Mucosa of gallbladder (tissue), 1 donor: ENCODE measurements at regions not wholly inside any gene's neighbourhood (a gene's known extent, or its start where the extent isn't known, plus 50 kb on each side); places are given as distances from the start of the nearest gene placed in this dataset.
"Not testable (repeated sequence)": the region's sequence is repeated elsewhere in the genome, so short reads cannot be mapped to it uniquely, and the experiment has no call there.

ENCODE experiments used
- DNase-seq: peaks from one replicate; pipeline ENCODE4 v3.0.0-alpha.2; 2020; ENCODE audit warnings: low spot score
- donor health status: DM: no; HTN: no; CAD: no.

DNA sequence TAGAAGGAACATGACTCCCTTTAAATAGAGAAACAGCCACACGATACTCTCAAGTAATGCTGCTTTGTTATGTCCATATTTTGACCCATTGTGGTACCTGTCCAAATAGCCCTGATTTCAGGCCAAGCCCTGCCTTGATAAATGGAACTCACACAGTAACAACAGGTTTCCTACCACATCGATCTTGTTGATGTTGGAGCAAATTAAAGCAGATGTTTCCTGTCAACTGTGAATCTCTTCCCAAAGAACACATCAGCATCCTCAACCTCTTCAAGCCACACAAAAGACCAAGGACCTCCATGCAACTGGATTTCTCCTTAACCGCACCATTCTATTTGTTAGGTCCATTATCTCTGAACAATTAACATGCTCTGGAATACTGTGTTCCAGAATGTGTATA is 109.5 kb downstream of the FOXD4L6 start:
- DNase-seq: not testable (repeated sequence)

DNA sequence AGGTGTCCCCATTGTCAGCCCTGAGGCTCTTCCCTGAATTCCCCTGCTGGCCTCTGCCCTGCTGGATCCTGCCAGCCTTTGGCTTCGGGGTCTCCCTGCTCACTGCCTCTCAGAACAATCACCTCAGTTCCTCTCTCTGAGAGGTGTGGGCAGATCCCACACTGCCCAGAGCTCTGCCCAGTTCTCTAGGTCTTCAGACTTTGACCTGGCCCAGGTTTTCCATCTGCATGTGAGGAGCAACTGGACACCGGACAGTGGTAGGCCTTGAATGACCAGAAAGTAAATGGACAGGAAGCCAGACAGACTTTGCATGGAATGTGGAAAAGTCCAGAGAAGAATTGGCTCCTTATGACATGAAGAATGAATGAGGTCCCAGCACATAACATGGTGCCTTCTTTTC is 111.8 kb downstream of the FOXD4L6 start:
- not testable (repeated sequence) for DNase-seq

DNA sequence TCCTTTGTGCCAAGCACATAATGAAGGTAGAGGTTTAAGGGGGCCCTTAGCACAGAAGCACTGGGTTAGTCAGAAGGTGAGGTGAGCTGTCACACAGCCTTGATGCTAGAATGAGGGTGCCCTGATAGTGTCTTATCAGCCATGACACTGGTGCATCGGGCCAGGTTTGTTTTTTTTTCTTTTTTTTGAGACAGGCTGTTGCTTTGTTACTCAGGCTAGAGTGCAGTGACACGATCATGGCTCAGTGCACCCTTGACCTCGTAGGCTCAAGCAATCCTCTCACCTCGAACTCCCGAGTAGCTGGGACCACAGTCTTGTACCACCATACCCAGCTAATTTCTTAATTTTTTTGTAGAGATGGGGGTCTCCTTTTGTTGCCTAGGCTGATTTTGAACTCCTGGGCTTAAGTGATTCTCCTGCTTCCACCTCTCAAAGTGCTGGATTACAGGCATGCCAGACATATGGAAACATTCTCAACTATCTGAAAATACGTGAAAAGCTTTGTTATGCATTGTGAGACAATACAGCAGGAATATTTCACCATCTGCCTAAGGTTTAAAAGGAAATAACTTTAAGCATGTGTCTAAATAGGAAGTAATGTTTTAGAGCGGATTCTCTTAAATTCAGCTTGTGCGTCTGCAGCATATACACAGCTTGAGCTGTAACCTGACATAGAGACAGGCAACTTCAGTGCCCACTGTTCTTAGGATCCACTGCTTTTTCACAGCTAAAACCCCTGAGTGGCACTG is 128.4 kb downstream of the FOXD4L6 start:
- DNase-seq: not testable (repeated sequence)

DNA sequence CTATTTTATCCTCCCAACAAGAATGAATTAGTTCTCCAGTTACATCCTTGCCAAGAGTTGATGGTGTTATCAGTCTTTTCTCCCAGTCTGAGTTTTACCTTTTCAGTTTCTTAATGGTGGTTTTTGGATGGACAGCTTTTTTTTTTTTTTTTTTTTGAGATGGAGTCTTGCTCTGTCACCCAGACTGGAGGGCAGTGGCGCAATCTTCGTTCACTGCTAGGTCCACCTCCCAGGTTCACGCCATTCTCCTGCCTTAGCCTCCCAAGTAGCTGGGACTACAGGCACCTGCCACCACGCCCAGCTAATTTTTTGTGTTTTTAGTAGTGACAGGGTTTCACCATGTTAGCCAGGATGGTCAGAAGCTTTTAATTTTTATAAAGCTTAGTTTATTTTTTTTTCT is 133.0 kb downstream of the FOXD4L6 start:
- DNase-seq: not testable (repeated sequence)

DNA sequence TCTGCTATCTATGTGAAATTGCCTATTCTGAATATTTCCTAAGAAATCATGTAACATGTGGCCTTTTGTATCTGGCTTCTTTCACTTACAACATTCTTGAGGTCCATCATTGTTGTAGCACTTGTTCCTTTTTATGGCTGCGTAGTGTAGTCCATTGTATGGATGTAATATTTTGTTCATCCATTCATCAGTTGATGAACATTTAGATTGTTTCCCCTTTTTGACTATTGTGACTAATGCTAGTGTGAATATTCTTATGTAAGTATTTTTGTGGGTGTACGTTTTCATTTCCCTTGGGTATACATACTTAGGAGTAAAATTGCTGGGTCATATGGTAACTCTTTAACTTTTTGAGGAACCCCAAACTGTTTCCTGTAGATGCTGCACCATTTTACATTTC is 134.6 kb downstream of the FOXD4L6 start:
- not testable (repeated sequence) for DNase-seq

DNA sequence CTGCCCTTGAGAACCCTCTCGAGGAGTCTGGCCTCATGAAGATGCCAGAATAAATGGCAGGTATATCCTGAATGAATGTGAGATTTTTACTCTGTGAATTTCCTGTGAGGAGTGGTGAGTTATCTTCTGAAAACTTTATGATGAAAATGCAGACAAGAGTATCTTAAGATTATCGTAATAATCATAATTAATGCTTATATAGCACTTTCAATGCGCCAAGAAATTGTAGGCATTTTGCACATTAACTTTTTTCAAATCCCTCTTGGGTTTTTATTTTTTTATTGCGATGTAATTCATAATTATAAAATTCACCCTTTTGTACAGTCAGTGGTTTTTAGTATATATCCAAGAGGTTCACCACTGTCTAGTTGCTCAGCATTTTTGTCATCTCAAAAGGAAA is 135.1 kb downstream of the FOXD4L6 start:
- not testable (repeated sequence) for DNase-seq

DNA sequence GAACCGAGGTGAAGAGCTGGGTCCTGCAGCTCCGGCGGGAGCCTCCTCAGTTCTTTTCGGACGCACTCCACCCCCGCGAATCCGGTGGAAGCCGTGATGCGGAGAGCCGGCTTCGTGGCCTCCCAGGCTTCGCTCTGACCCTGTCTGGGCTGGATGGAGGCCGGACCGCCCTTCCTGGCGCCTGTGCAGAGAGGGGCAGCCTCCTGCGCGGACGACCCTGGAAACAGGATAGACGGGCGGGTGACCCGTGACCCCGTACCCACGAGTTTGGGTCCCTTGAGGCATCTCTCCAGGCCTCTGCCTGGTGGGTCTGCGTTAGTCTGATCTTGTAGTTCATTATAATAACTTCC is 136.0 kb downstream of the FOXD4L6 start:
- DNase-seq: peak; percentile 67

DNA sequence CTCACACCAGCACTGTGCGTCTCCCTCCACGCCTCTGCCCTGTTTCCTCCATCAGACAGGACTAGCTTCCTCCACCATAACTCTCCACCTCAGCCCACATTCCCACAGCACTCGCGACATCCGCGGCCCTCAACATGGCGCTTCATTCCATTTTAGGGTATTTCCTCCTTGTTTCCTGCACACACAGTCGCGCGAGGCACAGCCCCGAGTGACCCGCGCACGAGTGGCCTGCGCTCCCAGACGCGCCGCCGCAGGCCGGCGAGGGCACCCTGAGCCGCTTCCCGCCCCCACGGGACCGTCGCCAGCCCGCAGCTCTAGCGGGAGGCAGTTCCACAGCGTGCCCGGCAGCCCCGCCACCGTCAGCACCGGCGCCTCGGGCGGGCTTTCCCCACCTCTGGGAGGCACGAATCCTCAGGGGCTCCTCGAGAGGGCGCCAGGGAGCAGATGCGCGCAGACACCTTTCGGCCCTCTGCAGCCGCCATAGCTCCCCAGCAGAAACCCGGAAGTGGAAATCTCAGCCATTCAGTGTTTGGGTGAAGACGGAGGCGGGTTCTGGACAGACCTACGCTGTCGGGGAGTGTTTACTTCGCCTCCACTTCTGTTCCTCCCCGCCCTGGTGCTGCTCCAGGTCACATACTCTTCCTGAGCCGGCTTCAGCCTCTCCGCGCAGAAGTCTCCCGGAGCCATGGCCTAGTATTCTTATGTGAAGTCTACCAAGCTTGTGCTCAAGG is 136.6 kb downstream of the FOXD4L6 start:
- DNase-seq: peak; percentile 99

DNA sequence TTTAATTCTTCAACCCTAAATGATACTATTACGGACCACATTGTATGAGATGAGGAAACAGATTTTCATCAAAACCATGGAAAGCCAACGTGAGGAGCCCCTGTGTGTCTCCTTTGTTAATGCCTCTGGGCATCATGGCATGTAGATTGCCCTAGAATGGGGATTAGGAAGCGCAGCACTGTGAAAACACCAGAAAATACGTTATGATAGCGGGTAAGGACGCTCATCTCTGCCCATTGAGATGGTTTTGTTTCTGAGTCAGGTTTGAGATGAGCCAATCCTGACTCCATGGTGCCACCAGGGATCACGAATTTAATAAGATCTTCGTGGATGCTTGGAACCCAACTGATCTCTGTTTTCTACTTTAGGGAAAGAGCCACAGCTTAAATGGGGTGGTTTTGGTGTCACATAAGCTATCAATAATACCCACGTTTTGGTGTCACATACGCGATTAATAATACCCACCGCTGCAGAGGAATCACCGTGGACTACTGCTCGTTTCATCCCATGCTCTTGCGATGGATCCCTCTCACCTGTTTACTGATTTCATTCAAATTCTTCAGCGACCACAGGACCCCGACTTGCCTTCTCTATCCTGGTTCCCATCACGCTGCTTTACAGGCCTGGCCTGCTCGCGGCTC is 137.3 kb downstream of the FOXD4L6 start:
- DNase-seq: not testable (repeated sequence)

DNA sequence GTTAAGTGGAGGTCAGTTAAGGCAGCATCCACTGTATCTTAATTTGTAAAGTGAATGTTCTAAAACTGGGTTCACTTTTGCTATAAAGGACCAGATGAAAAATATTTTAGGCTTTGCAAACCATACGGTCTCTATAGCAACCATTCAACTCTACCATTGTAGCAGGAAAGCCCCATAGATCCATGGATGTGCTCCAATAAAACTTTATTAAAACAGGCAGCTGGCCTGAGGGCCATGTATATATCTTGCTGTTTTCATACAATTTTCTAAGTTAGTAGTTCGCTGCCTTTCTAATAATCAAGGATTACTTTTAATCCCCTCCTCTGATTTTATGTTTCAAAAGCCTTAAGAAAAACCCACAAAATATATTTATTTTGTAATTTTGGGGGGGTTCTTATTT is 142.1 kb downstream of the FOXD4L6 start:
- not testable (repeated sequence) for DNase-seq

DNA sequence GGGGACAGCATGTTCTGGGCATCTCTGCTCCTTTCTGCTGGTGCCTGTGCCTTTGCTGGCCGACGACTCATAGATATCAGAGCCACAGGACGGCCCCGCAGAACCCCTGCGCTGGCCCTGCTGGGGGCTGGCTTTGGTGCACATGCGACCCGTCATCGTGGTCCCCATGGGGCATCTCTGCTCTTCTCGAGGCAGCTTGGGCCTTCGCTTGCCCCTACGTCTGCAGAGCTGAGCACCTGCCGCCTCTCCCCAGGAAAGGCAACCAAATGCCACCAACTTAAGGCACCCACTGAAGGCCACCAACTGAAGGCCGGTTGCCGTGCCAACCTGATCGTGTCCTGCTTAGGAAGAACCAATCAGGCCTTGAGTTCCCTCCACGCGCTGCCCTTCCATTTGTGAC is 153.1 kb downstream of the FOXD4L6 start:
- not testable (repeated sequence) for DNase-seq

DNA sequence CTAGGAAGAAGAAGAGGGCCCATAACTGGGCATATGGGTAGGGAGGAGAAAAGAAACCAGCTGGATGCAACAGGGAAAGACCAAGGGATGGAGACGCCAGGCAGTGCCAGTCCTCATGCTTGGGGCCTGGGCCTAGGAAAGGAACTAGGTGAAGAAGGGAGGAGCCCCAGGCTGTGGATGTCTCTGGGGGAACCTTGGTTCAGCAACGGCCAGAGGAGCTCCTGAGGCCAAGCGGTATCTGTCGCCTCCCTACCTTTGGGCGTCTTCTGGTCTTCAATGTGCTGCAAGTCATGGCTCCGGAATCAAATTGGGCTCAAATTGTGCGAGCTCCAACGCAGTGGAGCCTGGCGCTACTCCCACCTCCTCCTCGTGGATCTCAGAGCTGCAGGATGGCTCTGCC is 153.6 kb downstream of the FOXD4L6 start:
- DNase-seq: not testable (repeated sequence)

DNA sequence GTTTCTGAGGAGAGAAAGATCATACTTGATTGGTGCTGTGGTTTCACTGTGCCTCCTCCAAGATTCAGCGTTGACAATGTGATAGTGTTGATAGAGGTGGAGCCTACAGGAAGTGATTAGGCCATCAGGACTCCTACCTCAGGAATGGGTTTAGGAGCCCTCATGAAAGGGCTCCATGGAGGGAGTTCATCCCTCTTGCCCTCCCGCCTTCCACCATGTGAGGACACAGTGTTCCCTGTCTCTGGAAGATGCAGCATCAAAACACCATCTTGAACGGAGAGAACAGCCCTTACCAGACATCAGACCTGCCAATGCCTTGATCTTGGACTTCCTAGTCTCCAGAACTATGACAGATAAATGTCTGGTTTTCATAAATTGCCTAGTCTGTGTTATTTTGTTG is 156.7 kb downstream of the FOXD4L6 start:
- DNase-seq: not testable (repeated sequence)

DNA sequence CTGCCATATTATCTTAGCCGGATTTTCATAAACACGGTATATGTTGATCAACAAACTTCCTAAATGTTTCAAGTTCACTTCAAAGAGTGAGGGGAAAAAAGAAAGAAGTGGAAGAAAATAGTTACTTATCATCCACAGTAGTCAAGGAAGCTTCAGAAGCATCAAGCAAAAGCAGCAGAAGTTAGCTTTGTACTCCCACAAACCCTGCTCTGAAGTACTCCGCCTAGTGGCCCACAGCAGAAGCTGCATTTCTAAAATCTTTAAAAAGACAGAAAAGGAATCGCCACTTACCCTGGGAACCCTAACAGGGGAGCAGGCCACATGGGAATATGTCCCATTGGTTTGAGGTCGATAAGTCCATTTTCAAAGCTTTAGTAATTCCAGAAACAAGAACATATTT is 158.1 kb downstream of the FOXD4L6 start:
- DNase-seq: not testable (repeated sequence)

DNA sequence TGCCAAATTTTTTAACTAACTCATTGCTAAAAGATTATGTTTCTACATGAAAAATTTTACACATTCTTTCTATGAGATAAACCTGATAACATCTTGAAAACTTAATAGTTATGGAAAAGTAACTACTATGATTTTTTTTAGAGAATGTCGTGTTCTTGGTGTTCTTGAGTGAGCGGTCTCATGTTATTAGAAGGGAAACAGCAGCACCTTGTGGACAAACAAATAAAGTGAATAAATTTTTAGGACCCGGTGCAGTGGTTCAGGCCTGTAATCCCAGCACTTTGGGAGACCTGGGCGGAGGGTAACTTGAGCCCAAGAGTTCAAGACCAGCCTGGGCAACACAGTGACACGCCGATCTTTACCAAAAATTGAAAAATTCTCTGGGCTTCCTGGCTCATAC is 166.0 kb downstream of the FOXD4L6 start:
- not testable (repeated sequence) for DNase-seq

DNA sequence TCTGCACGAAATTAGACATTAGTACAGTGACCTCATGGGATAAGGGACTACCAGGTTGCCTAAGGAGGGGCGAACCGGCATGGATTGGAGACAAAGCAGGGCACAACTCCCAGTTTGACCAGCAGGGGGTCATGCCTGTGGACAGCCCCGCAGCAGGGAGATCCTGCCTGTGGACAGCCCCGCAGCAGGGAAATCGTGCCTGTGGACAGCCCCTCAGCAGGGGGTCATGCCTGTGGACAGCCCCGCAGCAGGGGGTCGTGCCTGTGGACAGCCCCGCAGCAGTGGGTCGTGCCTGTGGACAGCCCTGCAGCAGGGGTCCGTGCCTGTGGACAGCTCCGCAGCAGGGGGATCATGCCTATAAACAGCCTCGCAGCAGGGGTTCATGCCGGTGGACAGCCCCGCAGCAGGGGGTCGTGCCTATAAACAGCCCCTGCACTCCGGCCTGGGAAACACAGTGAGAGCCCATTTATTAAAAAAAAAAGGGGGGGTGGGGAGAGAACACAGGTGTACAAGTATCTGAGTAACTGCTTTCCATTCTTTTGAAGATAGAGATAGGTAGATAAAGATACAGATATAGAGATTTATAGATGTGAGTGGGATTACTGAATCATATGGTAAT is 176.5 kb downstream of the FOXD4L6 start:
- not testable (repeated sequence) for DNase-seq

DNA sequence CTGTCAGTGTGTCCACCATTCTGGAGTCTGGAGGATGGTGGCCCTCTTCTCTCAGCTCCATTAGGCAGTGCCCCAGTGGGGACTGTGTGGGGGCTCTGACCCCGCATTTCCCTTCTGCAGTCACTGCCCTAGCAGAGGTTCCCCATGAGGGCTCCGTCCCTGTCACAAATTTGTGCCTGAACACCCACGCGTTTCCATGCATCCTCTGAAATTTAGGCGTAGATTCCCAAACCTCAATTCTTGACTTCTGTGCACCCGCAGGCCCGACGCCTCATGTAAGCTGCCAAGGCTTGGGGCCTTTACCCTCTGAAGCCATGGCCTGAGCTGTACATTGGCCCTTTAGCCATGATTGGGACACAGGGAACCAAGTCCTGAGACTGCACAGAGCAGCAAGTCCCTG is 182.3 kb downstream of the FOXD4L6 start:
- not testable (repeated sequence) for DNase-seq

DNA sequence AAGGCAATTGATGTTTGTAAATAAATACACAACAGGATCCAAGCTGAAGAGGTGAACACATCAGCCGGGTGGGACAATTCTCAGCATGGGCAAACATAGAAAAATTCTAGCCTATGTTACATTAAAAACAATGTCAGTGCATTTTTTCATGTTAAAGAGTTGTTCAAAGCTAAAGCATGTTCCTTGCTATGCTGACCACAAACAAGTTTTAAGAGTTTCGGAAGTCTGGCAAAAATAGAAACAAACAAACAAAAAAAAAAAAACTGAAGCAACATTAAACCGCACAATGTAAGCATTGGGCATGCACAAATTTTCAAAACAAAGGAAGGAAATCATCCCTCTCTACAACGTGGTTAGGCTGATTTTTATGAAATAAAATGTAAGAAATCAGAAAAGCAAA is 185.8 kb downstream of the FOXD4L6 start:
- not testable (repeated sequence) for DNase-seq

DNA sequence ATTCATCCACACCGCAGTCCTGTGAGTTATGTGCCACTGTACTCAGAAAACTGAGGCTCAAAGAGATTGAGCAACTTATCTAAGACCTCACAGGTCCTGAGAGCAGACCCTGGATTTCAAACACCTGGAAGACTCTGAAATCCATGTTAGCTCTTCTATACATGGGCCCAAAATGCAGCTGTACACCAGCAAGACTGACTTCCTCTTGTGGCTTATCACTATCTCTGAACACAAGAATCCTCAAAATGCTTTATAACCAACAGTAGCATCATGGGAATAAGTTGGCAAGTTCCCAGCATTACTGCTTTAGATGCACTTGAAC is 188.6 kb downstream of the FOXD4L6 start:
- DNase-seq: not testable (repeated sequence)

DNA sequence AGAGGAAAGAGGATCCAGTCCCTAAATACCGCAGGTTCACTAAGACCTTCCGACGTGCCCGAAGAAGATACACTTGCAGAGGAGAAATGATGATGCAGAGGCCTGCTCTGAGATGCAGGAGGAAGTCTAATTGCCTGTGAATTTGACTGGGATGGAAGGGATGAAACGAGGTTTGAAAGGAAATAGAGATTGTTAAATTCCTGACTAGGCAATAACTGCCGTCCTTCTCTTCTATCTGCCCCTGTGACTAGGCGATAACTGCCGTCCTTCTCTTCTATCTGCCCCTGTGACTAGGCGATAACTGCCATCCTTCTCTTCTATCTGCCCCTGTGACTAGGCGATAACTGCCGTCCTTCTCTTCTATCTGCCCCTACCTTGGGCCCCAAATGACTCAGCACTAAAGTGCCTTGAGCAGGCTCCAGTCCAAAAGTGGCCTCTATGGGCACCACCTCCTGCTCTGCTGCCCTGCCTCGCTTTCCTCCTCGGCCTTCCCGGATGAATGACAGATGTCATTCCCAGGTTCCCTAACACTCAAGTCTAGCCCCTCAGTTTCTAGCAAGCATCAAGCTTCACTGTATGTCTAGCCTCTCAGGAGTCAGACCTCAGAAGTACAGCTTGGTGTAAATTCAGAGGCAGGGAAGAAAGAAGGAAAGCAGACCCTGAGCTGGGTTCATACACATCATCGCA is 189.1 kb downstream of the FOXD4L6 start:
- DNase-seq: not testable (repeated sequence)

DNA sequence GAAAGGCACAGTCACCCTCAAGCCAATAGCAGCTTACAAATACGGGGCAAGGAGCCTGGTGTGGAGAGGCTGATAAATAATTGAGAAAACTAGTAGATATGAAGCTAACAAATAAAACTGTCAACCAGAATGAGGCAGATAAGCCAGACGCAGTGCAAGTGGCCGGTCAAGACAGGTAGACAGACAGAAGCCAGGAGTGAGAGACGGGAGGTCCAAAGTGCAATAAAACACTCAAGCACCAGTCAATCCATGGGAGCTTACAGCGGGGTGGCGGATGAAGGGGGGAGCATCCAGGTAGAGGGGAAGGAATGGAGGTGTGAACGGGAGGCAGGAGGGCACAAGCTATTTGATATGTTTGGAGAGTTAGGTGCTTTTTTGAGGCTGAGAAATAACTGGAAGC is 193.1 kb downstream of the FOXD4L6 start:
- DNase-seq: no peak

DNA sequence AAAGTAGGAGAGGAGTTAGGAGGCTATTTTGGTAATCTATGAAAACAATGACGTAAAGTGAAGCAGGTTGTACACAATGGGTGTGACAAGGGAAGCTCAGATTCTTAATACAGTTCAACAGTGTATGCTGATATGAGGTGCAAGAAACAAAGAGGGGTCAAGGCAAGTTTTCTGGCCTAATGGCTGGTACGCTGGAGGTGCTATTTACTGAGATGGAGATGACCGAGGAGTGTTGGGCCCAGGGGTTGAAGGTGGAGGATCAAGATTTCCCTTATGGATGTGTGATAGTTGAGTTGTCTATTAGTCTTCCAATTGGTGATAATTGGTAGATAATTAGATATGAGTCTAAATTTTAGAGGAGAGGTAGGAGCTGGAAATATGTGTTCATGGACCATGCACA is 194.0 kb downstream of the FOXD4L6 start:
- DNase-seq: not testable (repeated sequence)
